Endodermal cell (in vitro differentiated cells): ENCODE measurements at regions not wholly inside any gene's neighbourhood (a gene's known extent, or its start where the extent isn't known, plus 50 kb on each side); places are given as distances from the start of the nearest gene placed in this dataset.

Source experiments
- DNase-seq: peaks from one replicate; pipeline ENCODE4 v3.0.0-alpha.2; 2017
- H3K27ac ChIP-seq: 2 replicates; pipeline ENCODE4 v1.5.1; 2013; ENCODE audit warnings: mild to moderate bottlenecking, low read depth, low read length, moderate library complexity
- H3K27me3 ChIP-seq: 2 replicates; pipeline ENCODE4 v1.6.1; 2013; ENCODE audit warnings: mild to moderate bottlenecking, low read length, moderate library complexity; ENCODE audit not compliant: insufficient read depth, control insufficient read depth, poor library complexity, severe bottlenecking
- H3K36me3 ChIP-seq: 2 replicates; pipeline ENCODE4 v1.7.0; 2013; ENCODE audit warnings: mild to moderate bottlenecking, low read length, moderate library complexity; ENCODE audit not compliant: control insufficient read depth, insufficient read depth
- H3K4me1 ChIP-seq: one replicate; pipeline ENCODE4 v1.7.0; 2013; ENCODE audit warnings: low read length; ENCODE audit not compliant: control insufficient read depth, insufficient read depth
- H3K4me3 ChIP-seq: 2 replicates; pipeline ENCODE4 v1.5.1; 2013; ENCODE audit warnings: mild to moderate bottlenecking, low read length, moderate library complexity
- H3K9ac ChIP-seq: 2 replicates; pipeline ENCODE4 v1.6.1; 2013; ENCODE audit warnings: mild to moderate bottlenecking, low read length, moderate library complexity; ENCODE audit not compliant: poor library complexity, severe bottlenecking; ENCODE audit errors: extremely low read depth
- H3K9me3 ChIP-seq: 2 replicates; pipeline ENCODE4 v1.6.1; 2013; ENCODE audit warnings: mild to moderate bottlenecking, low read length, moderate library complexity; ENCODE audit not compliant: control insufficient read depth
- H3K27ac Mint-ChIP-seq: 2 replicates; pipeline ENCODE4 v1.8.0; 2020; ENCODE audit warnings: mixed read lengths
- H3K27me3 Mint-ChIP-seq: 2 replicates; pipeline ENCODE4 v1.8.0; 2021; ENCODE audit warnings: mild to moderate bottlenecking, mixed read lengths; ENCODE audit not compliant: insufficient read depth
- H3K36me3 Mint-ChIP-seq: 2 replicates; pipeline ENCODE4 v1.8.0; 2020; ENCODE audit warnings: low read depth, mixed read lengths
- H3K4me1 Mint-ChIP-seq: 2 replicates; pipeline ENCODE4 v1.8.0; 2020; ENCODE audit warnings: mixed read lengths
- H3K4me3 Mint-ChIP-seq: 2 replicates; pipeline ENCODE4 v1.8.0; 2020; ENCODE audit warnings: mild to moderate bottlenecking, moderate library complexity, mixed read lengths
- H3K9me3 Mint-ChIP-seq: 2 replicates; pipeline ENCODE4 v1.8.0; 2020; ENCODE audit warnings: mild to moderate bottlenecking, mixed read lengths
- CTCF ChIP-seq: fragments of 200-600 bp; sonication (generic); conservative IDR thresholded peaks from 2 replicates; pipeline ENCODE4 v1.5.0; 2021; ENCODE audit warnings: antibody characterized with exemption, mild to moderate bottlenecking
- WGBS, 2 experiments: methylation state at CpG; one replicate each; pipeline versions ENCODE4 v1.1.5 to v1.1.7; 2013; ENCODE audit warnings: missing lambda C conversion rate in 2 of 2, mixed read lengths in 1 of 2; ENCODE audit not compliant: insufficient coverage in 1 of 2, insufficient read length in 1 of 2; 5-methylcytosine and 5-hydroxymethylcytosine counted together

GRCh38 chr14:96151242-96151641, 53.4 kb upstream of the BDKRB2 start:
- Mint-ChIP-seq H3K9me3 (peaks cover 16% of the 10 kb centered on the region), H3K27me3 (peaks cover 7% of the 10 kb centered on the region), H3K4me3 (no peak overlapping the region), H3K36me3 (no peaks in the 10 kb centered on the region), H3K4me1 (no peaks in the 10 kb centered on the region), H3K27ac (no peak overlapping the region)
- peak; percentile 30 for DNase-seq
- H3K9me3 ChIP-seq = peaks cover 25% of the 10 kb centered on the region
- no peak overlapping the region for H3K4me3 ChIP-seq
- no peak overlapping the region for H3K27ac ChIP-seq
- no peak overlapping the region for H3K9ac ChIP-seq
- 68 to 77% methylated on average over 5 to 13 of the region's 13 CpGs for WGBS, 2 experiments
- no peaks in the 10 kb centered on the region for H3K36me3 ChIP-seq
- H3K4me1 ChIP-seq = no peaks in the 10 kb centered on the region
- TF ChIP-seq CTCF = no peak
- H3K27me3 ChIP-seq = no peaks in the 10 kb centered on the region

- no peak for TF ChIP-seq CTCF
- no peaks in the 10 kb centered on the region for H3K36me3 ChIP-seq
- no peaks in the 10 kb centered on the region for H3K36me3 Mint-ChIP-seq
- H3K27ac Mint-ChIP-seq = no peak overlapping the region
- H3K4me1 ChIP-seq = no peaks in the 10 kb centered on the region
- H3K4me3 Mint-ChIP-seq = no peak overlapping the region
- no peak for DNase-seq
- WGBS, 2 experiments = 80 to 100% methylated on average over 1 to 2 of the region's 3 CpGs
- H3K9ac ChIP-seq = no peak overlapping the region
- no peaks in the 10 kb centered on the region for H3K4me1 Mint-ChIP-seq
- H3K4me3 ChIP-seq = no peak overlapping the region
- peaks cover 7% of the 10 kb centered on the region for H3K9me3 Mint-ChIP-seq
- peaks cover 7% of the 10 kb centered on the region for H3K27me3 Mint-ChIP-seq
- H3K27ac ChIP-seq = no peak overlapping the region
- H3K9me3 ChIP-seq = peaks cover 14% of the 10 kb centered on the region
- no peaks in the 10 kb centered on the region for H3K27me3 ChIP-seq
These were observed 51.6 kb upstream of the BDKRB2 start for GRCh38 chr14:96153003-96153402.
